HG02571 (cell line): ENCODE measurements at regions not wholly inside any gene's neighbourhood (a gene's known extent, or its start where the extent isn't known, plus 50 kb on each side); places are given as distances from the start of the nearest gene placed in this dataset.

ENCODE experiments used
- ATAC-seq: cut with Tn5 transposase; IDR thresholded peaks from one replicate; pipeline ENCODE4 v1.9.1; 2021; ENCODE audit warnings: mild to moderate bottlenecking, moderate library complexity; ENCODE audit not compliant: unreplicated experiment

DNA sequence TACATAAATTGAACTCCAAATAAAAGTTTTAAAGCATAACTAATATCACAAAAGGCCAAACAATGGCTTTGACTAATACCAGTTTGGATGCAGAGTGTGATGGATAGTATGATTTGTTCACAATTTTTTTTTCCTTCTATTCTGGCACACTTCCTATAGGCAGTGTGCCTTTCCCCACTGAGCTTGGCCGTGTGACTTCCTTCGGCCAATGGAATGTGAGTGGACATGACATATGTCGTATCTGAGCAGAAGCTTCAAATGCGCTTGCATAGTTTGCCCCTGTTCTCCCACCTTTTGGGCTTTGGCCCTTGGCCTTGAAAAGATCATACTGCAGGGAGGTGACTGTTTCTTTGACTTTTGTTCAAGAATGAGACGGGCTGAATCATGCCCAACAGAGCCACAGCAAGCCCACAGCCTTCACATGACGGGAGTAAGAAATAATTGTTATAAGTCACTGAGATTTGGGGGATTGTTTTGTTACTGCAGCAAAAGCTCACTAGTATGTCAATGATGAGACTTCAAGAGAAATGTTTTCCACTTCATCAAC is 279.9 kb upstream of the NEBL start:
- no peak for ATAC-seq

DNA sequence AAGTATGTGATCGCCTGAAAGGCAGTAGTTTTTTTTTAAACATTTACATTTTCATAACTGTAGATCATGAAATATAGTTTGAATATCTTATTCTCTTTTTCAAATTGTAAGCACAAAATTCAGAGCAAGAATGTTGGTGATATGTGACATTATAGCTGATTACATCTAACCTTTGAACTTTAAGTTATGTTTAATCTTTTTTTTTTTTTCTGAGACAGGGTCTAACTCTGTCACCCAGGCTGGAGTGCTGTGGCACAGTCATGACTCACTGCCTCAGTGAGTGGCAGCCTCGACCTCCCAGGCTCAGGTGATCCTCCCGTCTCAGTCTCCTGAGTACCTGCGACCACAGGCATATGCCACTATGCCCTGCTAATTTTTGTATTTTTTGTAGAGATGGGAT is 278.7 kb upstream of the NEBL start:
- ATAC-seq: no peak

GRCh38 chr10:21174715-21175495 is 277.8 kb upstream of the NEBL start:
- no peak for ATAC-seq

DNA sequence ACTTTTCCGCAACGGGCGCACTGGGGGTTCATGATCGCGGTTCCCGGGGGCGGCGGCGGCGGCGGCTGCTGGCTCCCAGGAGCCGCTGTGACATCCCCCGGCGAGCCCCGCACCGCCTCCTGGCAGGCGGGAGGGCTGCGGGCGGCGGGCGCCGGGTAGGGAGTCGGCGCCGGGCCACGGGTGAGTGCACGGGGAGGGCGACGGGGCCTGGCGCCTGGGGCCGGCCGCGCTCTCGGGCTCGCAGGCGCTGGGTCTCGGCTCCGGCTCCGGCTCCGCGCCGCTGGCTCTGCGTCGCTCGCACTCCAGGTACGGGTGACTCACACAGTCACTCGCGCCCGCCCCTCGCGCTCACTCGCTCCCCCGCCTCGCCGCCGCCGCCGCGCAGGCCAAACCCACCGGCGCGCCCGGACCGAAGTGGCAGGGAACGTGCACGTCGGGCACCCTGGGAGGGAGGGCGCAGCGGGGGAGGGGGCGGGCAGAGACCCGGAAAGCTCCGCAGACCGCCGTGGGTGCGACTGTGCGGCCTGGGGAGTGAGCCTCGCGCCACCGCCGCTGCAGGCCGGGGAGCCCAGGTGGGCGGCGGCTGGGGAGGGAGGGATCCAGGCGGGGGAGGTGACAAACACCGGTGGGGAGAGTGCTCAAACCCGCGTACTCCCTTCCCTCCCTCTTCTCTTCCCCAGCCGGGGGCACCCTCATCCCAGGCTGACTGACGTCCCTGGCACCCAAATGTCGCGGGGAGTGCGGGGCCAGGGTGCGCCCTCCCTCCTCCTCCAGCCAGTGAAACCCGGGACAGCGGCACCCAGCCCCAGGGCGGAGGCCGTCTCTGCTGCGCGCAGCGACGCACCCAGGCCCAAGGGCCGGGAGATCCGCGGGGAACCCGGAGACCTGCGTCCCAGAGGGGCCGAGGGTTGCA is 276.9 kb upstream of the NEBL start:
- ATAC-seq: no peak

GRCh38 chr10:21172930-21173801 is 276.1 kb upstream of the NEBL start:
- no peak for ATAC-seq

GRCh38 chr10:21172542-21172929 is 275.4 kb upstream of the NEBL start:
- ATAC-seq: no peak

- no peak for ATAC-seq
Measured at GRCh38 chr10:21171936-21172541, 274.9 kb upstream of the NEBL start.

DNA sequence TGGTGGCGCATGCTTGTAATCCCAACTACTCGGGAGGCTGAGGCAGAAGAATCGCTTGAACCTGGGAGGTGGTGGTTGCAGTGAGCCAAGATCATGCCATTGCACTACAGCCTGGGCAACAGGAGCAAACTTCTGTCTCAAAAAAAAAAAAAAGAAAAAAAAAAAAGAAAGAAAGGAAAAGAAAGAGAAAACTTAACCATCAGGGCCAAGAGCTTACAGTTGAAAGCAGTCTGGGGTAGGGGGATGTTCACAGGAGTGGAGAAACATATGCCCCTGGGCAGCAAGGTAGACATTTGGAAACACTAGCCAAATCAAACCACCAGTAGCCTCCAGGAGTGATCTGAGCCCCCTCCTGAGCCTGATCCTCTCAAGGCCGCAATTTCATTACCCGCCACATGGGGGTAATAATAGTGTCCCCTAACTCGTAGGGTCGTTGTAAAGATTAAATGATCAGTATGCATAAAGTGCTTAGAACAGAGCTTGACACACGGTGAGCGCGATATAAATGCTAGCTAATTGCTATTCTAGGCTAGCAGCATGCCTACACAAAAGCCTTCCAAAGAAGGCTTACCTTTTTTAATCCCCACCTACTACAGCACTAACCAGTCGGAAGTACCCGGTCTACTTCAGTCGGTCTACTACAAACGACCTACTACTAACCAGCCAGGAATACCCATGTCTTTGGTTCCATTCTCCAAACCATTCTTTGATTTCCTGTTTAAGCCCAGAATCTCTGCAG is 274.3 kb upstream of the NEBL start:
- ATAC-seq: no peak

GRCh38 chr10:21170216-21170615 is 273.1 kb upstream of the NEBL start:
- no peak for ATAC-seq

DNA sequence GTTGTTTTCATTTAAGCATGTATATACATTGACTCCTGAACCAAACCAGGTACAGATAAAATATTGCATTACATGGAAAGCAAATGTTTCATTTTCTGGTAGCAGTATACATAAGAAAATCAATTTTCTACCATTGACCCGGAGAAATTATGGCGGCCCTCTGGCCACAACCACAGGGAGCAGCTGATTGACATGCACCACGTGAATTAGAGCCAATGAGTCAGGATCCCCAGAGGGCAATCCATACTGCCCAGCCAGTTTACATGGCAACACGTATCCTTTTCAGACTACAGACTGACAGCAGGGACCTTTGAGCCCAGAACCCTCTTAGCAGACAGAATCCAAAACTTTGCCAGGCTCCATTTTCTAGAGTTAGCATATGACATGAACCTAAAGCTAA is 272.2 kb upstream of the NEBL start:
- no peak for ATAC-seq

DNA sequence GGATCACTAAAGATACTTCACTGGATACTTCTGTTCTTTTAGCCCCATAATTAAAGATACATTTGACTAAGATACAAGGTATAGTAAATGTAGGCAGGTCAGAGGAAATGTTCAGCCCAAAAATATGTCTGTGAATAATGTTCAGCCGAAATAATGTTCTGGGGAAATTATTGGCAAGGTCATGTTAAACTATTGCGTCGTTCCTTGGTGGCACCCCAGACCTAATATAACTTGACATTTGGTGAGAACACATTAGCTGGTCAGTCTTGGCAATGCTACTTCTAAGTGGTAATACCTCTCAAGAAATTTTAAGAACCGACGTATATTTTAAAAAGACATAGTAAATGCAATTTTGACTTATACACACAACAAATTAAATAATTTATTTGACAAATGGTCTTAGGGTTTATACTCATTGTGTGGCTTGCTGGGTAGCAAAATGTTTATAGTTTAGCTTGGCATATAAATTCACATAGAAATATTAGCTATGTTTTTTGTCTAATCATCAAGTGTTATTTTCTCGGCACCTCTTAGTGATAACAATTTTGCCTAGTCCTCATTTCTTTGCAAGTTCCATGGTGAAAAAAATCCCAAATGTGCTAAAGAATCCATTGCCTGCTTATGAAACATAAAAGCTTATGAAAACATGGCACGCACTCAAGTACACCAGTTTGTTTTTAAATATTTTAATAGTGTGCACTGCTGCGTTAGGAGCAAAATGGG is 270.3 kb upstream of the NEBL start:
- no peak for ATAC-seq

GRCh38 chr10:21166557-21167287 is 269.6 kb upstream of the NEBL start:
- ATAC-seq: no peak

GRCh38 chr10:21165489-21165888 is 268.4 kb upstream of the NEBL start:
- no peak for ATAC-seq

- ATAC-seq: no peak
Measured at GRCh38 chr10:21164687-21165086, 267.6 kb upstream of the NEBL start.

DNA sequence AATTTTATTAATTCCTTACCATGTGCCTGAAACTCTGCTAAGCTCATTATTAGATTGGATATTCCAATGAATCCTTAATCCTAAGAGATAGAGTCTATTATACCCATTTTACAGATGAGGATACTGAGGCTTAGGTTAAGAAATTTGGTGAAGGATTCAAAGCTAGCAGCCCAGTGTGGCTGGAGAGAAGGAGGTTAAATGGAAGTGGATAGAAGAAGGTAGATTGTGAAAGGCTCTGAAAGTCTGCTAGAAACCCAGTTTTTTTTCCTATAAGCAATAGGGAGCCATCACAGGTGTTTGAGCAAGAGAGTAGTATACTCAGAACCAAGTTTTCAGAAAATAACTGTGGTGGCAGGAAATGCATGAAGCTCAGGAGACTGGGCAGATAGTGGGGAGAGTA is 265.8 kb upstream of the NEBL start:
- no peak for ATAC-seq

GRCh38 chr10:21161647-21162046 is 264.5 kb upstream of the NEBL start:
- ATAC-seq: no peak

- no peak for ATAC-seq
Measured at GRCh38 chr10:21161090-21161625, 264.0 kb upstream of the NEBL start.

DNA sequence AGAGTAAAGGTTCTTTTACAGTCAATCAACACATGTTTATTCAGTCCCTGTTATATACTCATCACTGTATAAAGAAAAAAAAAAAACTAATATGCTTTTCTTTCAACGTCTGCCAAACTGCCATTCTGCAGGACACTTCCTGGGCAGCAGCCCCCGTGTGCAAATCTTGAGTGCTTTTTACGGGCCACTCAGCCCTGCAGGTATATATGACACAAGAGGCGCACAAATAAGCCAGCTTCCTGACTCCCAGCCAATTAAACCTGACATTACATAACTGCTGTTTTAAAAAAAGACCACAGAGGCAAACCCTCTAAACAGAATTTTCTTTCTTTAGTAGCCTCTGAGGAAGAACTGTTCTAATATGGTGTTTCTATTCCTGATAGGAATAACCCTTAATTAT is 263.0 kb upstream of the NEBL start:
- no peak for ATAC-seq
